Body of pancreas (tissue), 4 donors: ENCODE measurements at regions not wholly inside any gene's neighbourhood (a gene's known extent, or its start where the extent isn't known, plus 50 kb on each side); places are given as distances from the start of the nearest gene placed in this dataset.

Experiments
- POLR2A ChIP-seq, 3 donors: fragments of 450-650 bp; IDR thresholded peaks; one replicate each; pipeline ENCODE4 v1.6.1; 2016; ENCODE audit warnings: antibody characterized with exemption in 3 of 3, mild to moderate bottlenecking in 2 of 3
- TF ChIP-seq, protein P1 (sequence below), 7 experiments: fragments of 450-650 bp in 4 of 7; fragments of 200-600 bp in 3 of 7; sonication (generic) in 3 of 7; IDR thresholded peaks; one replicate each; pipeline ENCODE4 v1.5.1; 2016 to 2019; ENCODE audit warnings: antibody characterized with exemption in 7 of 7

DNA sequence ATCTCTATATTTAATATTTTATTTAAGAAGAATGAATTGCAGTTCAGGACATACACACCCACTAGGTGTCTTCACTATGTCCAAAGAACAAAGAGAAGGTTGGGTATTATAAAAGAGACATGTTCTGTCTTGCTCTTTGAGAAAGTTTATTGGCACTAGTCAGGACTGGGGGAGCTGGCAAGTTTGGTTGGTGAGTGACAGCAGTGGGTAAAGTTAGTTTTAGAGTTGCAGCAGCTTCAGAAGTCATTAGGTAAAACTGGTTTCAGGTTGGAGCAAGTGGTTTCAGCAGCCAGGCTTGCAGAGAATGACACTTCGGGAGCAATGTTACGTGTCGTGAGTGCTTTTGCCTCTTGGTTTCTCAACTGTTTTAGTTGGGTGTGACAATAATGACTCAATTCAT lies 142.2 kb upstream of the HS3ST3A1 start:
- TF ChIP-seq, protein P1, sequence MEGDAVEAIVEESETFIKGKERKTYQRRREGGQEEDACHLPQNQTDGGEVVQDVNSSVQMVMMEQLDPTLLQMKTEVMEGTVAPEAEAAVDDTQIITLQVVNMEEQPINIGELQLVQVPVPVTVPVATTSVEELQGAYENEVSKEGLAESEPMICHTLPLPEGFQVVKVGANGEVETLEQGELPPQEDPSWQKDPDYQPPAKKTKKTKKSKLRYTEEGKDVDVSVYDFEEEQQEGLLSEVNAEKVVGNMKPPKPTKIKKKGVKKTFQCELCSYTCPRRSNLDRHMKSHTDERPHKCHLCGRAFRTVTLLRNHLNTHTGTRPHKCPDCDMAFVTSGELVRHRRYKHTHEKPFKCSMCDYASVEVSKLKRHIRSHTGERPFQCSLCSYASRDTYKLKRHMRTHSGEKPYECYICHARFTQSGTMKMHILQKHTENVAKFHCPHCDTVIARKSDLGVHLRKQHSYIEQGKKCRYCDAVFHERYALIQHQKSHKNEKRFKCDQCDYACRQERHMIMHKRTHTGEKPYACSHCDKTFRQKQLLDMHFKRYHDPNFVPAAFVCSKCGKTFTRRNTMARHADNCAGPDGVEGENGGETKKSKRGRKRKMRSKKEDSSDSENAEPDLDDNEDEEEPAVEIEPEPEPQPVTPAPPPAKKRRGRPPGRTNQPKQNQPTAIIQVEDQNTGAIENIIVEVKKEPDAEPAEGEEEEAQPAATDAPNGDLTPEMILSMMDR (IDR thresholded peaks at IDR 0.05), result no peak
- TF ChIP-seq POLR2A (IDR thresholded peaks at IDR 0.05), result no peak
